Skeletal muscle satellite cell (primary cell): ENCODE measurements at regions not wholly inside any gene's neighbourhood (a gene's known extent, or its start where the extent isn't known, plus 50 kb on each side); places are given as distances from the start of the nearest gene placed in this dataset.

Experiments used
- H3K27me3 ChIP-seq: 2 replicates; pipeline ENCODE4 v1.7.0; 2013; ENCODE audit warnings: low read length; ENCODE audit not compliant: control insufficient read depth, insufficient read depth
- H3K36me3 ChIP-seq: 2 replicates; pipeline ENCODE4 v1.7.0; 2013; ENCODE audit warnings: mild to moderate bottlenecking, control low read depth, low read length; ENCODE audit not compliant: insufficient read depth
- H3K4me1 ChIP-seq: 2 replicates; pipeline ENCODE4 v1.7.0; 2013; ENCODE audit warnings: low read length; ENCODE audit not compliant: control insufficient read depth, insufficient read depth
- H3K4me2 ChIP-seq: 2 replicates; pipeline ENCODE4 v1.7.0; 2013; ENCODE audit warnings: mild to moderate bottlenecking, low read length
- H3K4me3 ChIP-seq: 2 replicates; pipeline ENCODE4 v1.7.0; 2013; ENCODE audit warnings: low read length
- H3K9ac ChIP-seq: 2 replicates; pipeline ENCODE4 v1.7.0; 2013; ENCODE audit warnings: mild to moderate bottlenecking, low read depth, low read length, moderate library complexity
- H3K9me3 ChIP-seq: replicated peaks from 2 replicates; pipeline ENCODE4 v1.7.0; 2013; ENCODE audit warnings: mild to moderate bottlenecking, control low read depth, low read length

GRCh38 chr3:10695595-10696285 lies 120.3 kb upstream of the SLC6A11 start:
- H3K4me3 ChIP-seq = no peak overlapping the region
- no peak overlapping the region for H3K4me2 ChIP-seq
- H3K9me3 ChIP-seq = no peaks in the 10 kb centered on the region
- H3K27me3 ChIP-seq = peaks cover 32% of the 10 kb centered on the region
- no peak overlapping the region for H3K9ac ChIP-seq
- H3K36me3 ChIP-seq = no peaks in the 10 kb centered on the region
- H3K4me1 ChIP-seq = no peaks in the 10 kb centered on the region

- no peaks in the 10 kb centered on the region for H3K4me1 ChIP-seq
- no peak overlapping the region for H3K4me2 ChIP-seq
- no peak overlapping the region for H3K9ac ChIP-seq
- peaks cover 30% of the 10 kb centered on the region for H3K27me3 ChIP-seq
- no peaks in the 10 kb centered on the region for H3K9me3 ChIP-seq
- no peaks in the 10 kb centered on the region for H3K36me3 ChIP-seq
- H3K4me3 ChIP-seq = no peak overlapping the region
These were observed 118.1 kb upstream of the SLC6A11 start for GRCh38 chr3:10697918-10698317.

DNA sequence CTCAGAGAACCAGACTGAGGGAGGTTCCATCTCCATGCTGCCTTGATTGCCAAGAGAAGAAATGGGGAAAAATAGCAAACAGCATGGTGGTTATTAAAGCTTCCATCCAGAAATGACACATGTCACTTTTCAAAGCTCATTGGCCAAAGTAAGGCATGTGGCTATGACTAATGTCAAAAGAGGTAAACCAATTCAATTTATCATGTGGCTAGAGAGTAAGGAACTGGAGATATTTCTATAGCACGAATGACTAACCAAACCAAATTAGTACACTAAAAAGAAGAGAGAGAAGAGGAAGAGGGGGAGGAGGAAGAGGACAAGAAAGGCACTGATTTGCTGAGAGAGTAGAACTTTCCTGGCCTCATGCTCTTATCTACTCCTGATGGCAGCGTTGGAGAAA lies 115.2 kb upstream of the SLC6A11 start:
- peaks cover 34% of the 10 kb centered on the region for H3K27me3 ChIP-seq
- no peak overlapping the region for H3K4me3 ChIP-seq
- no peaks in the 10 kb centered on the region for H3K4me1 ChIP-seq
- no peaks in the 10 kb centered on the region for H3K9me3 ChIP-seq
- no peak overlapping the region for H3K4me2 ChIP-seq
- no peak overlapping the region for H3K9ac ChIP-seq
- H3K36me3 ChIP-seq = no peaks in the 10 kb centered on the region

GRCh38 chr3:10702961-10703740 lies 112.9 kb upstream of the SLC6A11 start:
- Histone ChIP-seq H3K4me1 (no peaks in the 10 kb centered on the region), H3K4me3 (no peak overlapping the region), H3K36me3 (no peaks in the 10 kb centered on the region), H3K9ac (no peak overlapping the region), H3K9me3 (no peaks in the 10 kb centered on the region), H3K27me3 (peaks cover 45% of the 10 kb centered on the region), H3K4me2 (no peak overlapping the region)

- no peaks in the 10 kb centered on the region for H3K4me1 ChIP-seq
- peaks cover 52% of the 10 kb centered on the region for H3K27me3 ChIP-seq
- H3K4me3 ChIP-seq = no peak overlapping the region
- no peaks in the 10 kb centered on the region for H3K36me3 ChIP-seq
- no peak overlapping the region for H3K4me2 ChIP-seq
- no peaks in the 10 kb centered on the region for H3K9me3 ChIP-seq
- H3K9ac ChIP-seq = no peak overlapping the region
These were observed 112.2 kb upstream of the SLC6A11 start for GRCh38 chr3:10703875-10704274.

DNA sequence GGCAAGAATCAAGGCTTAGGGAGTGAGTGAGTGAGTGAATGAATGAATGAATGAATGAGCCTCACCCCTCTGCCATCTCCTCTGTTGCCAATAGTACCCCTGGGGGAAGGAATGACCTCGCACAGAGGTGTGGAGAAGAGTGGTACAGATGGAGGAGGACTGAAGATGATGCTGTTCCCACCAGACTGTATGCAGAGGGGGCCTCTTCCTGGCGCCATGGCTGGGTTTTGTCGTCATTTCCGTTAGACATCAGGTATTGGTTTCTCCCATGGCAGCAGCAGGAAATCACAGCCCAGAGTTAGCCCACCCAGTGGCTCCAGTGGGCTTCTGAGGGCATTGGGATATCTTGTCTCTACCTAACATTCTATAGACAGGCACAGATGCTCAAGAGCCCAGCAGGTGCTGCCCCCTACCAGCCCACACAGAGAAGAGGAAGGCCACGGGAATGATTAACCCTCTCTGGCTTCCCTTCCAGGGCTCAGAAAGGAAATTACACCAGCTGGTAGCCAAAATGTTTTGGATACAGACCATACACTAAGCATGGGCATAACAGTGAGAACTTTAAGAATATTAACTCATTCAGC lies 109.8 kb upstream of the SLC6A11 start:
- Histone ChIP-seq H3K4me3 (no peak overlapping the region), H3K4me1 (no peaks in the 10 kb centered on the region), H3K9me3 (no peaks in the 10 kb centered on the region), H3K36me3 (no peaks in the 10 kb centered on the region), H3K9ac (no peak overlapping the region), H3K27me3 (peaks cover 60% of the 10 kb centered on the region), H3K4me2 (no peak overlapping the region)

DNA sequence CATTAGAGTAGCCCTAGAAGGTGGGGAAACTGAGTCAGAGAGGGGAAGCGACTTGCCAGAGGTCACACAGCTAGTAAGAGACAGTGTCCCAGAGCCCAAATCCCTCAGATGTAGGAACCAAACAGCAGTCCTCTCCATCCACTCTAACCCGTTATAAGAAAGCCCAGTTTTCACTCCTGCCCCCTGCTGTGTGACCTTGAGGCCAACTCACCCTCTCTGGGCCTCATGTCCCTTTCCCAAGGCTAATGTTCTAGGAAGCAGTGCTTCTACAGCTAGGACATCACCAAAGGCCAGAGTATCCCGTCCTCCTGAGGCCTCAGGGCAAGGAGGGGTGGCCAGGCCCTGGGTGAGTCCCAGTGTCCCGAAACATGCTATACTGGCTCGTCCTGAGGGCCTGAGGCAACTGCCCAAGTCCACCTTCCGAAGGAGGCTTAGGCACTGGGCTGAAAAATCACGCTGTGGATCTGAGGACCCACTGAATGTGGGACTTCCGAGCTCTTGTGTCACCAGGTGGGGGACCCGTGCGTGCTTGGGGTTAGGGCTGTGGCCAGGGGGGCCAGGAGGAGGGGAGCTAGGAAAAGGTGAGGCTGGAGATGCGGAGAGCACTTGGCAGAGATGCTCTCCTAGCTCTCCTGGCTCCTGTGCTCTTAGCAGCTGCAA lies 109.2 kb upstream of the SLC6A11 start:
- no peaks in the 10 kb centered on the region for H3K4me1 ChIP-seq
- no peak overlapping the region for H3K4me2 ChIP-seq
- no peak overlapping the region for H3K4me3 ChIP-seq
- H3K36me3 ChIP-seq = no peaks in the 10 kb centered on the region
- H3K9ac ChIP-seq = no peak overlapping the region
- no peaks in the 10 kb centered on the region for H3K9me3 ChIP-seq
- H3K27me3 ChIP-seq = peaks cover 64% of the 10 kb centered on the region

GRCh38 chr3:10707400-10708215 lies 108.4 kb upstream of the SLC6A11 start:
- Histone ChIP-seq H3K9ac (no peak overlapping the region), H3K9me3 (no peaks in the 10 kb centered on the region), H3K36me3 (no peaks in the 10 kb centered on the region), H3K4me1 (no peaks in the 10 kb centered on the region), H3K27me3 (peaks cover 60% of the 10 kb centered on the region), H3K4me2 (no peak overlapping the region), H3K4me3 (no peak overlapping the region)

DNA sequence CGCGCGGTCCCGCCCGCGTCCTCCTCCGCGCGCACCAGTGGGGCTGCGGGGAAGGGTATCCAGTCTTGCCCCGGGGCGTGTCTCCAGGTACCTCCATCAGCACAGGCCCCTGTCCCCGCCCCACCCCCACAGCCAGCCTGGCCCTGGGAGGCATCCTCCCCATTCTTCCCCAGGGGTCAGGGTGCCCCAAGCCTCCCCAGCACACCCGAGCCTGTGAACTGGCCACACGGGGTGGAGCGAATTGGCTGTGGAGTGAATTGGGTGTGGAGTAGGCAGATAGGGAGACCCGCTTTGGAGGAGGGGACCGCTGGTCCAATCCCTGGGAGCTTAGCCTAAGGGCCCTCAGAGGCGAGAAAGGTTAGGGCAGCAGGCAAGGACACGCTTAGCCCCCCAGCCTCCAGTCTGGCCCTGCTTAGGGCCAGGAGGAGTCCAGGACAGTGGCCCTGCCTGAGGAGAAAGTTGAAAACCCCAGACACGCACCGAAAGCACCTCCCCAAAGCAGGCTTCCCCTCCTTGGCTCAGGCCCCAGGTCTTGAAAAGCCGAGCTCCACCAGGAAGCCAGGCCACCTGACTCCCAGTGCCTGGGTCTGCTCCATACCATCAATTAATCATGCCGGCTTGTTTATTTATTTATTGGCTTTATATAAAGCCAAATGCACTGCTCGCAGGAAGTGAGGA lies 107.7 kb upstream of the SLC6A11 start:
- Histone ChIP-seq H3K9ac (no peak overlapping the region), H3K27me3 (peaks cover 56% of the 10 kb centered on the region), H3K36me3 (no peaks in the 10 kb centered on the region), H3K4me2 (no peak overlapping the region), H3K4me3 (no peak overlapping the region), H3K9me3 (no peaks in the 10 kb centered on the region), H3K4me1 (no peaks in the 10 kb centered on the region)

- Histone ChIP-seq H3K4me1 (no peaks in the 10 kb centered on the region), H3K9ac (no peak overlapping the region), H3K4me2 (no peak overlapping the region), H3K9me3 (no peaks in the 10 kb centered on the region), H3K4me3 (no peak overlapping the region), H3K27me3 (peaks cover 56% of the 10 kb centered on the region), H3K36me3 (no peaks in the 10 kb centered on the region)
These were observed 106.8 kb upstream of the SLC6A11 start for GRCh38 chr3:10709110-10709781.
